Thymus (tissue), 11 donors: ENCODE measurements at regions not wholly inside any gene's neighbourhood (a gene's known extent, or its start where the extent isn't known, plus 50 kb on each side); places are given as distances from the start of the nearest gene placed in this dataset.

Experiments used
- DNase-seq, 9 donors: peaks; one replicate each; pipeline ENCODE4 v3.0.0-alpha.2; 2013; ENCODE audit warnings: low spot score in 9 of 9, low read depth in 6 of 9, missing footprints in 1 of 9
- H3K27ac ChIP-seq, 2 donors: one replicate each; pipeline ENCODE4 v1.5.1; 2013; ENCODE audit warnings: control low read depth in 1 of 2, low read depth in 1 of 2, low read length in 1 of 2, mild to moderate bottlenecking in 1 of 2, moderate library complexity in 1 of 2
- H3K27me3 ChIP-seq, 2 donors: one replicate each; pipeline ENCODE4 v1.5.1; 2013; ENCODE audit warnings: low read length in 1 of 2; ENCODE audit not compliant: control insufficient read depth in 2 of 2, insufficient read depth in 1 of 2
- H3K36me3 ChIP-seq, 2 donors: one replicate each; pipeline ENCODE4 v1.5.1; 2013; ENCODE audit warnings: low read length in 1 of 2, mild to moderate bottlenecking in 1 of 2, moderate library complexity in 1 of 2; ENCODE audit not compliant: control insufficient read depth in 2 of 2, insufficient read depth in 2 of 2
- H3K4me1 ChIP-seq, 2 donors: one replicate each; pipeline ENCODE4 v1.5.1; 2013; ENCODE audit warnings: low read length in 2 of 2; ENCODE audit not compliant: control insufficient read depth in 2 of 2, insufficient read depth in 2 of 2
- H3K4me3 ChIP-seq, 2 donors: one replicate each; pipeline ENCODE4 v1.5.1; 2013; ENCODE audit warnings: low read length in 2 of 2, control low read depth in 1 of 2, mild to moderate bottlenecking in 1 of 2
- H3K9me3 ChIP-seq, 2 donors: one replicate each; pipeline ENCODE4 v1.5.1; 2013; ENCODE audit warnings: low read length in 1 of 2, mild to moderate bottlenecking in 1 of 2; ENCODE audit not compliant: control insufficient read depth in 2 of 2, insufficient read depth in 1 of 2
- WGBS: extraction: QIAGEN DNeasy Blood & Tissue Kit; methylation state at CpG from one replicate; pipeline ENCODE4 v1.1.7; 2013; 5-methylcytosine and 5-hydroxymethylcytosine counted together
- donor health status: healthy.

GRCh38 chr13:65011378-65011777 is 2218.8 kb downstream of the PCDH9 start:
- Histone ChIP-seq H3K27ac (no peak overlapping the region), H3K27me3 (no peaks in the 10 kb centered on the region), H3K4me3 (no peak overlapping the region), H3K4me1 (no peaks in the 10 kb centered on the region), H3K36me3 (no peaks in the 10 kb centered on the region), H3K9me3 (no peaks in the 10 kb centered on the region)
- 88% methylated on average over 3 of the region's 3 CpGs for WGBS
- no peak for DNase-seq

GRCh38 chr13:64997438-64997837 is 2232.7 kb downstream of the PCDH9 start:
- 93% methylated on average over 5 of the region's 5 CpGs for WGBS
- DNase-seq, result no peak
- Histone ChIP-seq H3K36me3 (no peaks in the 10 kb centered on the region), H3K27ac (no peak overlapping the region), H3K9me3 (peaks cover 0 to 1% of the 10 kb centered on the region in 2 donors), H3K4me3 (no peak overlapping the region), H3K4me1 (no peaks in the 10 kb centered on the region), H3K27me3 (no peaks in the 10 kb centered on the region)

GRCh38 chr13:64993514-64994164 is 2236.5 kb downstream of the PCDH9 start:
- WGBS, result 71% methylated on average over 4 of the region's 4 CpGs
- no peaks in the 10 kb centered on the region for H3K36me3 ChIP-seq
- DNase-seq, result no peak
- no peaks in the 10 kb centered on the region for H3K4me1 ChIP-seq
- no peaks in the 10 kb centered on the region for H3K27me3 ChIP-seq
- H3K9me3 ChIP-seq, result peaks cover 0 to 1% of the 10 kb centered on the region in 2 donors
- no peak overlapping the region for H3K4me3 ChIP-seq
- no peak overlapping the region for H3K27ac ChIP-seq

- Histone ChIP-seq H3K27me3 (no peaks in the 10 kb centered on the region), H3K4me3 (no peak overlapping the region), H3K36me3 (no peaks in the 10 kb centered on the region), H3K4me1 (no peaks in the 10 kb centered on the region), H3K9me3 (peaks cover 0 to 1% of the 10 kb centered on the region in 2 donors), H3K27ac (no peak overlapping the region)
- DNase-seq, result no peak
- 47% methylated on average over 2 of the region's 2 CpGs for WGBS
Measured at GRCh38 chr13:64992314-64992713, 2237.8 kb downstream of the PCDH9 start.

- Histone ChIP-seq H3K36me3 (no peaks in the 10 kb centered on the region), H3K4me3 (no peak overlapping the region), H3K27ac (no peak overlapping the region), H3K9me3 (peaks cover 0 to 11% of the 10 kb centered on the region in 2 donors), H3K27me3 (no peaks in the 10 kb centered on the region), H3K4me1 (no peaks in the 10 kb centered on the region)
- DNase-seq, result no peak
- WGBS, result 68% methylated on average over 5 of the region's 5 CpGs
Measured at GRCh38 chr13:64985075-64985474, 2245.1 kb downstream of the PCDH9 start.

GRCh38 chr13:64962404-64962803 is 2267.7 kb downstream of the PCDH9 start:
- no peaks in the 10 kb centered on the region for H3K36me3 ChIP-seq
- H3K4me1 ChIP-seq, result no peaks in the 10 kb centered on the region
- 86% methylated on average over 1 of the region's 1 CpG for WGBS
- peaks cover 4 to 29% of the 10 kb centered on the region in 2 donors for H3K9me3 ChIP-seq
- no peak for DNase-seq
- H3K27ac ChIP-seq, result no peak overlapping the region
- no peaks in the 10 kb centered on the region for H3K27me3 ChIP-seq
- H3K4me3 ChIP-seq, result no peak overlapping the region

GRCh38 chr13:64959276-64959675 is 2270.9 kb downstream of the PCDH9 start:
- 98% methylated on average over 15 of the region's 15 CpGs for WGBS

GRCh38 chr13:64958106-64958505 is 2272.0 kb downstream of the PCDH9 start:
- Histone ChIP-seq H3K27ac (no peak overlapping the region), H3K9me3 (peaks cover 4 to 27% of the 10 kb centered on the region in 2 donors), H3K4me1 (no peaks in the 10 kb centered on the region), H3K27me3 (no peaks in the 10 kb centered on the region), H3K36me3 (no peaks in the 10 kb centered on the region), H3K4me3 (no peak overlapping the region)
- no peak for DNase-seq
- 95% methylated on average over 16 of the region's 16 CpGs for whole genome bisulfite sequencing

More at GRCh38 chr13:64959276-64959675, 2270.9 kb downstream of the PCDH9 start:
- Histone ChIP-seq H3K4me3 (no peak overlapping the region), H3K4me1 (no peaks in the 10 kb centered on the region), H3K36me3 (no peaks in the 10 kb centered on the region), H3K27me3 (no peaks in the 10 kb centered on the region), H3K27ac (no peak overlapping the region), H3K9me3 (peaks cover 4 to 29% of the 10 kb centered on the region in 2 donors)
- DNase-seq, result no peak

GRCh38 chr13:64938660-64939059 is 2291.5 kb downstream of the PCDH9 start:
- Histone ChIP-seq H3K4me1 (no peaks in the 10 kb centered on the region), H3K9me3 (no peaks in the 10 kb centered on the region), H3K36me3 (no peaks in the 10 kb centered on the region), H3K27ac (no peak overlapping the region), H3K27me3 (no peaks in the 10 kb centered on the region), H3K4me3 (no peak overlapping the region)
- no peak for DNase-seq
- WGBS, result 89% methylated on average over 5 of the region's 5 CpGs
